ENCODE measurements at regions not wholly inside any gene's neighbourhood (a gene's known extent, or its start where the extent isn't known, plus 50 kb on each side); places are given as distances from the start of the nearest gene placed in this dataset.

- CTCF ChIA-PET = interaction anchor here (0.6 kb wide), 1 partner anchor 127 kb away, joined by 3 read pairs; no protein-coding TSS in a partner anchor
- Histone ChIP-seq H3K4me3 (ENCODE audit: low read depth in 2 of 2, low read length in 1 of 2) (no peak overlapping the region), H3F3A (replicated peaks; ENCODE audit: insufficient read depth) (no peaks in the 10 kb centered on the region), H3K9ac (no peak overlapping the region), H3K27me3 (ENCODE audit: insufficient read depth) (no peaks in the 10 kb centered on the region), H2AFZ (ENCODE audit: low read depth) (no peak overlapping the region), H3K9me2 (no peaks in the 10 kb centered on the region), H3K79me2 (ENCODE audit: insufficient read depth) (no peaks in the 10 kb centered on the region), H3K36me3 (replicated peaks in 1 of 2; ENCODE audit: control insufficient read depth in 1 of 2, insufficient read depth in 2 of 2, low read length in 1 of 2) (no peaks in the 10 kb centered on the region), H3K4me1 (ENCODE audit: control insufficient read depth in 1 of 2, insufficient read depth in 2 of 2, low read depth in 1 of 2, low read length in 1 of 2) (no peaks in the 10 kb centered on the region; a peak in 1 of 4 replicates), H4K20me1 (ENCODE audit: insufficient read depth) (no peaks in the 10 kb centered on the region), H3K27ac (ENCODE audit: low read depth in 2 of 2, low read length in 1 of 2) (no peak overlapping the region), H3K9me3 (no peaks in the 10 kb centered on the region), H3K4me2 (no peak overlapping the region)
- WGBS (ENCODE audit: low lambda C conversion rate) = 36% methylated on average over 10 of the region's 24 CpGs
- POLR2A ChIA-PET = no interaction called here
- no peak for DNase-seq
- TF ChIP-seq TEAD4 (IDR thresholded peaks at IDR 0.05; ENCODE audit: borderline replicate concordance, insufficient read depth) (no peak), CTCF (IDR thresholded peaks at IDR 0.05) (no peak), JUND (IDR thresholded peaks at IDR 0.05) (no peak), REST (IDR thresholded peaks at IDR 0.05; ENCODE audit: low read depth, low read length) (no peak)
Measured at GRCh38 chr16:61581417-61582046, 454.7 kb downstream of the CDH8 start.

- DNase-seq = no peak
- CTCF ChIA-PET = no interaction called here
- H3K36me3 ChIP-seq (replicated peaks in 1 of 2; ENCODE audit: control insufficient read depth in 1 of 2, insufficient read depth in 2 of 2, low read length in 1 of 2) = no peaks in the 10 kb centered on the region
- no peak overlapping the region for H3K4me2 ChIP-seq
- H3K9me2 ChIP-seq = no peaks in the 10 kb centered on the region
- WGBS (ENCODE audit: low lambda C conversion rate) = 71% methylated on average over 6 of the region's 17 CpGs
- H3K4me1 ChIP-seq (ENCODE audit: control insufficient read depth in 1 of 2, insufficient read depth in 2 of 2, low read depth in 1 of 2, low read length in 1 of 2) = no peaks in the 10 kb centered on the region; a peak in 1 of 4 replicates
- H2AFZ ChIP-seq (ENCODE audit: low read depth) = no peak overlapping the region
- H3K9me3 ChIP-seq = no peaks in the 10 kb centered on the region
- no peaks in the 10 kb centered on the region for H3K79me2 ChIP-seq (ENCODE audit: insufficient read depth)
- H3K4me3 ChIP-seq (ENCODE audit: low read depth in 2 of 2, low read length in 1 of 2) = no peak overlapping the region
- no peaks in the 10 kb centered on the region for H3K27me3 ChIP-seq (ENCODE audit: insufficient read depth)
- H3F3A ChIP-seq (replicated peaks; ENCODE audit: insufficient read depth) = no peaks in the 10 kb centered on the region
- no peak overlapping the region for H3K27ac ChIP-seq (ENCODE audit: low read depth in 2 of 2, low read length in 1 of 2)
- no peak overlapping the region for H3K9ac ChIP-seq
- POLR2A ChIA-PET = no interaction called here
- H4K20me1 ChIP-seq (ENCODE audit: insufficient read depth) = no peaks in the 10 kb centered on the region
- TF ChIP-seq CTCF (IDR thresholded peaks at IDR 0.05) = no peak
- no peak for TF ChIP-seq USF2 (IDR thresholded peaks at IDR 0.05; ENCODE audit: borderline replicate concordance, low read depth, low read length)
- TF ChIP-seq ZBTB33 (IDR thresholded peaks at IDR 0.05; ENCODE audit: borderline replicate concordance, low read depth) = no peak
- TF ChIP-seq IRF3 (IDR thresholded peaks at IDR 0.05; ENCODE audit: low read depth, low read length) = no peak
- no peak for TF ChIP-seq USF1 (IDR thresholded peaks at IDR 0.05; ENCODE audit: borderline replicate concordance, low read depth)
- TF ChIP-seq RCOR1 (IDR thresholded peaks at IDR 0.05; ENCODE audit: low read length) = no peak
- TF ChIP-seq GATA2 (CRISPR knock-in tag; IDR thresholded peaks at IDR 0.05) = no peak
- TF ChIP-seq TCF12 (IDR thresholded peaks at IDR 0.05) = no peak
- no peak for TF ChIP-seq TEAD4 (IDR thresholded peaks at IDR 0.05; ENCODE audit: borderline replicate concordance, insufficient read depth)
- no peak for TF ChIP-seq RAD21 (IDR thresholded peaks at IDR 0.05; ENCODE audit: low read length)
- TF ChIP-seq NFIC (IDR thresholded peaks at IDR 0.05; ENCODE audit: borderline replicate concordance) = no peak
Measured at GRCh38 chr16:61580579-61580978, 455.7 kb downstream of the CDH8 start.

Data from SK-N-SH (cell line).